Mucosa of stomach (tissue), 1 donor: ENCODE measurements at regions not wholly inside any gene's neighbourhood (a gene's known extent, or its start where the extent isn't known, plus 50 kb on each side); places are given as distances from the start of the nearest gene placed in this dataset.

Source experiments
- H3K27me3 ChIP-seq: one replicate; pipeline ENCODE4 v1.7.0; 2013; ENCODE audit warnings: mild to moderate bottlenecking, low read length; ENCODE audit not compliant: control insufficient read depth, insufficient read depth
- H3K36me3 ChIP-seq: one replicate; pipeline ENCODE4 v1.7.0; 2013; ENCODE audit warnings: low read length; ENCODE audit not compliant: control insufficient read depth, insufficient read depth
- H3K4me1 ChIP-seq: one replicate; pipeline ENCODE4 v1.7.0; 2013; ENCODE audit warnings: mild to moderate bottlenecking, low read length; ENCODE audit not compliant: control insufficient read depth, insufficient read depth
- H3K4me3 ChIP-seq: one replicate; pipeline ENCODE4 v1.7.0; 2013; ENCODE audit warnings: low read length
- H3K9ac ChIP-seq: one replicate; pipeline ENCODE4 v1.7.0; 2013; ENCODE audit warnings: mild to moderate bottlenecking, low read length, moderate library complexity
- H3K9me3 ChIP-seq: one replicate; pipeline ENCODE4 v1.7.0; 2013; ENCODE audit warnings: mild to moderate bottlenecking, low read length, moderate library complexity; ENCODE audit not compliant: control insufficient read depth
- donor health status: Pancreatic carcinoma.

DNA sequence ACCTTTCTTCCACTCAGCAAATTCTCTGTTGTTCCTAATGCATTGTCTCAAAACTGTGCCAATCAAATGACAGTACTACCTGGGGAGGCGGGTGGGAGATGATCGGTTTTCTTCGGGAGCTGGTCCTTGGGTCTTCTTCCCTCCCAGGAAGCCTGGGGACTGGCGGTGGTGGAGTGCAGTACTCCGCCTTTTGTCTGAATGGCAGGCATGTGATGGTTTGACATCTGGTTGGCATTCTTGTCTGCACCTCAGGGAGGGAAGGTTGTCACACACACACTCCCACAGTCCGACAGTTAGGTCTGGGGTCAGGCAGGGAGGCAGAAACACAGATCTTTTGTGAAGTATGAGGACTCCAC, 114.8 kb downstream of the SNAPC1 start:
- H3K9me3 ChIP-seq = no peaks in the 10 kb centered on the region
- H3K36me3 ChIP-seq = no peaks in the 10 kb centered on the region
- H3K4me1 ChIP-seq = peaks cover 15% of the 10 kb centered on the region
- H3K27me3 ChIP-seq = no peaks in the 10 kb centered on the region
- H3K9ac ChIP-seq = no peak overlapping the region
- no peak overlapping the region for H3K4me3 ChIP-seq

DNA sequence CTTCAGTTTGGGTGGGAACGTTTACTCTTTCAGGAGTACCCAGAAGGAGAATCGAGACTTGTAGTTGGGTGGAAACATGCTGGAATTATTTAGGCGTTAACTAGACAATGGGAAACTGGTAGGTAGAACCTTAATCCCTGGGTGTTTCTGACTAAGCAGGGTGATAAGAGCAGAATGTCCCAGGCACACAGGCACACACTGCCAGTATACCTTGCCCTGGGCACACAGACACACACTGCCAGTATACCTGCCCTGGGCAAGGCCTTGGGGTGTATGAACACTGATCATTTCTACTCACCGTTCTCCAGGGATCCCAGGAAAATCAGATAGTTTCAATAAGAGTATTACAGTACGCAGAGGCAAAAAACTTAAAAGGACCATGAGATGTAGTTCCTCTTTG, 115.5 kb downstream of the SNAPC1 start:
- Histone ChIP-seq H3K27me3 (no peaks in the 10 kb centered on the region), H3K9me3 (no peaks in the 10 kb centered on the region), H3K9ac (no peak overlapping the region), H3K36me3 (no peaks in the 10 kb centered on the region), H3K4me1 (peaks cover 15% of the 10 kb centered on the region), H3K4me3 (no peak overlapping the region)

GRCh38 chr14:61878931-61879330, 116.7 kb downstream of the SNAPC1 start:
- no peaks in the 10 kb centered on the region for H3K27me3 ChIP-seq
- H3K4me1 ChIP-seq = peaks cover 15% of the 10 kb centered on the region
- no peaks in the 10 kb centered on the region for H3K36me3 ChIP-seq
- H3K4me3 ChIP-seq = no peak overlapping the region
- no peak overlapping the region for H3K9ac ChIP-seq
- H3K9me3 ChIP-seq = no peaks in the 10 kb centered on the region

DNA sequence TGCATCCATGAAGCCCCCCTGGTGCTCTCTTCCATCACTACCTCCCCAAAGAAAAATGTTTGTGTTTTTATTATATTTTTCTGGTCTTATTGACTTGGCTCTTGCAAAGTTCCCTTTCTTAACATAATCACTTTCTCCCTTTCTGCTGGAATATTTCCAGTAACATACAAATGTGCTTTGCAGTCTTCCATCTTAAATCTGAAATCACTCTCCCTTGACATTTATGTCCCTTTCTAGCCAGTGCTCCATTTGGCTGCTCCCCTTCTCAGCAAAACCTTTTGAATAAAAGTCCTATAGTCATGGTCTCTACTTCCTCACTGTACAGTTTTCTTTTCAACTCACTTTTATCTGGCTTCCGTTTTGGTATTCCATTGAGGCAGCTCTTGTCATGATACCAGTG, 118.8 kb downstream of the SNAPC1 start:
- no peaks in the 10 kb centered on the region for H3K27me3 ChIP-seq
- H3K9me3 ChIP-seq = no peaks in the 10 kb centered on the region
- no peaks in the 10 kb centered on the region for H3K36me3 ChIP-seq
- H3K9ac ChIP-seq = no peak overlapping the region
- H3K4me1 ChIP-seq = peaks cover 15% of the 10 kb centered on the region
- no peak overlapping the region for H3K4me3 ChIP-seq

DNA sequence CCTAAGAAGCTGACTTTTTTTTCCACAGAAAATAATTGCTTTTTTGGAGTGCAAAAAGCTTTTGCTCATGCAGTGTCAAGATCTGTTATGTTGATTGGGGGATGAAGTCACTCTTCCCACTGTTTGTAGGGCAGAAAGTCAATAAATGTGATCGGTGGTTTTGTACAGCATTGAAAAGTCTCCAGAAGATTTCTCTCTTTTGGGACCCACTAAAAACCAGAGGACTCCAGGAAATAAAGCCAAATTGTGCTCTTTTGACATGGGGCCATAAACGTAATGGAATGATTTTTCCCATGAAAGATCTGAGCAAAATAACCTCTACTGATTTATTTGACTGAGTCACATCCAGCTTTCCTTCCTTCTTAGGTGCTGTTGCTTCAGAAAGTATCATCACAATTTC, 122.5 kb downstream of the SNAPC1 start:
- H3K27me3 ChIP-seq = no peaks in the 10 kb centered on the region
- no peaks in the 10 kb centered on the region for H3K9me3 ChIP-seq
- no peak overlapping the region for H3K9ac ChIP-seq
- H3K36me3 ChIP-seq = no peaks in the 10 kb centered on the region
- H3K4me1 ChIP-seq = no peaks in the 10 kb centered on the region
- no peak overlapping the region for H3K4me3 ChIP-seq

DNA sequence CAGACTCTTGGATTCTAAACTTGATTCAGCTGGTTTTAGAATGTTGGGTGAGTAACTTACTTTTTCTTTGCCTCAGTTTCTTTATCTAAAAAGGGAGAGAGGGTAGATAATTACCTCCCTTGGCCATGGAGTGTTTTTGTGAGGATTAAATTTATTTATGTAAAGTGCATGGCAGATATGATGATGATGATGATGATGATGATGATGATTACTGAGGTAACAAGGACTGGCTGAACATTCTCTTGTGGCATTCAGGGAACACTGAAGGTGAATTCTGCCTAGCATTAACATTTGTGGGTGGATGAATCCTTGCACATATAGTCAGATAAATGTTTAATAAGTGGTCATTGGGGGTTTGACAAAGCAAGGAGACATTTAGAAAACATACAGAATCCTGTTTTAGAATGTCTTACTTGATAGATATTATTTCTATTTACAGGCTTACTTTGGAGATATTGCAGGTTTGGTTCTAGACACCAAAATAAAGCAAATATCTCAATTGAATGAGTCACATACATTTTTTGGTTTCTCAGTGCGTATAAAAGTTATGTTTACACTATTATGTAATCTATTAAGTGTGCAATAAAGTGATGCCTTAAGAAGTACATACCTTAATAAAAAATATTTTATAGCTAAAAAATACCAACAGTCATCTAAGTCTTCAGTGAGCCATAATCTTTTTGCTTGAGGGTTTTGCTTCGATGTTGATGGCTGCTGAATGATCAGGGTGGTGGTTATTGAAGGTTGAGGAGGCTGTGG, 123.2 kb downstream of the SNAPC1 start:
- no peaks in the 10 kb centered on the region for H3K36me3 ChIP-seq
- H3K9ac ChIP-seq = no peak overlapping the region
- H3K27me3 ChIP-seq = no peaks in the 10 kb centered on the region
- H3K4me1 ChIP-seq = no peaks in the 10 kb centered on the region
- H3K9me3 ChIP-seq = no peaks in the 10 kb centered on the region
- H3K4me3 ChIP-seq = no peak overlapping the region

DNA sequence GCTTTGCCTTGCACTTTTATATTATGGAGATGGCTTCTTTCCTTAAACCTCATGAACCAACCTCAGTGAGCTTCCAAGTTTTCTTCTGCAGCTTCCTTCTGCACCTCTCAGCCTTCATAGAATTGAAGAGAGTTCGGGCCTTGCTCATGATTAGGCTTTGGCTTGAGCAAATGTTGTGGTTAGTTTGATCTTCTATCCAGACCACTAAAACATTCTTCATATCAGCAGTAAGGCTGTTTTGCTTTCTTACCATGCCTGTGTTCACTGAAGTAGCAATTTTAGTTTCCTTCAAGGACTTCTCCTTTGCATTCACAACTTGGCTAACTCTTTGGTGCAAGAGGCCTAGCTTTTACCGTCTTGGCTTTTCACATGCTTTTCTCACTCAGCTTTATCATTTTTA, 125.4 kb downstream of the SNAPC1 start:
- Histone ChIP-seq H3K27me3 (peaks cover 3% of the 10 kb centered on the region), H3K36me3 (no peaks in the 10 kb centered on the region), H3K9me3 (no peaks in the 10 kb centered on the region), H3K4me3 (no peak overlapping the region), H3K4me1 (no peaks in the 10 kb centered on the region), H3K9ac (no peak overlapping the region)

GRCh38 chr14:61889914-61890351, 127.7 kb downstream of the SNAPC1 start:
- no peaks in the 10 kb centered on the region for H3K9me3 ChIP-seq
- H3K4me1 ChIP-seq = no peaks in the 10 kb centered on the region
- peaks cover 6% of the 10 kb centered on the region for H3K27me3 ChIP-seq
- H3K9ac ChIP-seq = no peak overlapping the region
- H3K36me3 ChIP-seq = no peaks in the 10 kb centered on the region
- H3K4me3 ChIP-seq = no peak overlapping the region

DNA sequence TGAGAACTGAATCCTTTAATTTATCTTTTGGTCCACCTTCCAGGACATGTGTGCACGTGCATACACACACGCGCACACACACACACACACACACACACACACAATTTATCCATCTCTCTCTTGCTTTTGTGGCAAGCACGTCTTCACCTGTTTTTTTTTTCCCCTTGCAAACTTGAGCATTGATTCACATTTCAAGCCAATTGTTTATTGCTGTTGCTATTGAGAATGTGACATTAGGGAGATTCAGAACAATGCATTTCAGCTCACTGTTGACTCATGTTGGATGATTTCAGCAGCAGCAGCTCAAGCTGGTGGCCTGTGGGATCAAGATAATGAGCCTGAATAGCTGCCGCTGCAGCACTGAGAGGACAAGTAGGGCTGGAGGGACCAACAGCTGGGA, 128.9 kb downstream of the SNAPC1 start:
- Histone ChIP-seq H3K4me1 (no peaks in the 10 kb centered on the region), H3K4me3 (no peak overlapping the region), H3K9ac (no peak overlapping the region), H3K27me3 (peaks cover 6% of the 10 kb centered on the region), H3K9me3 (no peaks in the 10 kb centered on the region), H3K36me3 (no peaks in the 10 kb centered on the region)

DNA sequence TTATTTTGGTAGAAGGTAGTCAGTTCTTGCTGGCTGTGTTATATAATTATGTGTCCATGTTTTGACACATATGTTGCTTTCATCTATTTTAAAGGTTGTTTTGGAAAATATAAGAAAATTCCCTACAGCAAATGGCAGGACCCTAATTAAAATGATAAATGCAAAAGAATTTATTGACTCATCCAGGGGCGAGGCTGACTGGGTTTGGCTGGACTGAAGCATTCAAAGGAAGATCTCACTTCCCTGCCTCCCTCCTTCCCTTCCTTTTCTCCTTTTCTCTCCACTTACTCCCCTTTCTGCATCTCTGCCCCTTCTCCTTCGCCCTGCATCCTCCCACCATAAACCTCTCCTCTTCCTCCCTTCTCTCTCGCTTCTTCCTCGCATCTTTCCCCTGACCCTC, 129.6 kb downstream of the SNAPC1 start:
- no peaks in the 10 kb centered on the region for H3K4me1 ChIP-seq
- H3K27me3 ChIP-seq = peaks cover 6% of the 10 kb centered on the region
- H3K36me3 ChIP-seq = no peaks in the 10 kb centered on the region

GRCh38 chr14:61893371-61893940, 131.2 kb downstream of the SNAPC1 start:
- H3K27me3 ChIP-seq = peaks cover 6% of the 10 kb centered on the region
- no peaks in the 10 kb centered on the region for H3K9me3 ChIP-seq
- no peaks in the 10 kb centered on the region for H3K36me3 ChIP-seq
- H3K4me1 ChIP-seq = no peaks in the 10 kb centered on the region
- no peak overlapping the region for H3K4me3 ChIP-seq
- H3K9ac ChIP-seq = no peak overlapping the region

More for the DNA sequence above, 129.6 kb downstream of the SNAPC1 start:
- no peak overlapping the region for H3K4me3 ChIP-seq
- no peak overlapping the region for H3K9ac ChIP-seq
- H3K9me3 ChIP-seq = no peaks in the 10 kb centered on the region

GRCh38 chr14:61894452-61895077, 132.3 kb downstream of the SNAPC1 start:
- H3K27me3 ChIP-seq = peaks cover 6% of the 10 kb centered on the region
- H3K4me3 ChIP-seq = no peak overlapping the region
- H3K9me3 ChIP-seq = no peaks in the 10 kb centered on the region
- no peaks in the 10 kb centered on the region for H3K4me1 ChIP-seq
- no peak overlapping the region for H3K9ac ChIP-seq
- H3K36me3 ChIP-seq = no peaks in the 10 kb centered on the region
